H1 (cell line): ENCODE measurements at regions not wholly inside any gene's neighbourhood (a gene's known extent, or its start where the extent isn't known, plus 50 kb on each side); places are given as distances from the start of the nearest gene placed in this dataset.

Experiments used
- CBX8 ChIP-seq: fragments of 300-800, 300-1000 bp; sonication (generic); IDR thresholded peaks from 2 replicates; pipeline ENCODE4 v1.7.1; 2016; ENCODE audit warnings: low read depth, low read length, borderline replicate concordance
- E2F6 ChIP-seq: IDR thresholded peaks from 2 replicates; pipeline ENCODE4 v1.6.1; 2012; ENCODE audit warnings: inconsistent platforms
- MAFK ChIP-seq: IDR thresholded peaks from 2 replicates; pipeline ENCODE4 v1.6.1; 2012; ENCODE audit warnings: low read depth, mild to moderate bottlenecking, improper control_type of control experiment, low read length
- SIX5 ChIP-seq: IDR thresholded peaks from 2 replicates; pipeline ENCODE4 v1.6.1; 2011; ENCODE audit warnings: mild to moderate bottlenecking, low read depth, low read length

GRCh38 chr22:34508797-34509196, 557.2 kb upstream of the ISX start (continued):
- TF ChIP-seq E2F6 (no peak), SIX5 (no peak), MAFK (no peak), CBX8 (no peak)
